ENCODE measurements at regions not wholly inside any gene's neighbourhood (a gene's known extent, or its start where the extent isn't known, plus 50 kb on each side); places are given as distances from the start of the nearest gene placed in this dataset.

DNA sequence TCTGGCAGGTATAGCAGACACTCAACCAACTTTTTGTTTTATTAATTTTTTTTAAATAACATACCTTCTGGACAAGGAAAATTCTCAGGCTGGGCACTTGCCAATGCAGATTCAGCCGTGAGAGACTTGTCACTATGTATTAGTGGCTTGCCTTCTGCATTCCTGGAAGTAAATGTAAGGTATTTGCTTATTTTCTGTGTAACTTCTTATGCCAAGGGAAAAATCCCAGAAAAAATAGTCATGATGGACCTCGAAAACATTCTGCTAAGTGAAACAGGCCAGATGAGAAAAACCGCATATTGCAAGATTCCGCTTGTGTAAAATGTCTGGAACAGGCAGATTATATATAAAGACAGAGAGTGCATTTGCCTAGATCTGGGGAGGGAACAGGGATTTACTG lies 260.3 kb upstream of the DAPK1 start:
- Histone ChIP-seq H3K4me3 (ENCODE audit: low read depth, low read length) (no peak overlapping the region), H3K27me3 (ENCODE audit: control insufficient read depth, insufficient read depth, low read length) (no peaks in the 10 kb centered on the region), H3K27ac (no peak overlapping the region), H2AFZ (no peak overlapping the region), H3K79me2 (no peaks in the 10 kb centered on the region), H3K9ac (no peak overlapping the region), H3K9me3 (ENCODE audit: control insufficient read depth, low read length) (no peaks in the 10 kb centered on the region), H3K36me3 (ENCODE audit: control insufficient read depth, insufficient read depth, low read length) (no peaks in the 10 kb centered on the region), H3K4me2 (ENCODE audit: low read length) (no peak overlapping the region), H3K4me1 (no peaks in the 10 kb centered on the region)
- TF ChIP-seq, protein P1, sequence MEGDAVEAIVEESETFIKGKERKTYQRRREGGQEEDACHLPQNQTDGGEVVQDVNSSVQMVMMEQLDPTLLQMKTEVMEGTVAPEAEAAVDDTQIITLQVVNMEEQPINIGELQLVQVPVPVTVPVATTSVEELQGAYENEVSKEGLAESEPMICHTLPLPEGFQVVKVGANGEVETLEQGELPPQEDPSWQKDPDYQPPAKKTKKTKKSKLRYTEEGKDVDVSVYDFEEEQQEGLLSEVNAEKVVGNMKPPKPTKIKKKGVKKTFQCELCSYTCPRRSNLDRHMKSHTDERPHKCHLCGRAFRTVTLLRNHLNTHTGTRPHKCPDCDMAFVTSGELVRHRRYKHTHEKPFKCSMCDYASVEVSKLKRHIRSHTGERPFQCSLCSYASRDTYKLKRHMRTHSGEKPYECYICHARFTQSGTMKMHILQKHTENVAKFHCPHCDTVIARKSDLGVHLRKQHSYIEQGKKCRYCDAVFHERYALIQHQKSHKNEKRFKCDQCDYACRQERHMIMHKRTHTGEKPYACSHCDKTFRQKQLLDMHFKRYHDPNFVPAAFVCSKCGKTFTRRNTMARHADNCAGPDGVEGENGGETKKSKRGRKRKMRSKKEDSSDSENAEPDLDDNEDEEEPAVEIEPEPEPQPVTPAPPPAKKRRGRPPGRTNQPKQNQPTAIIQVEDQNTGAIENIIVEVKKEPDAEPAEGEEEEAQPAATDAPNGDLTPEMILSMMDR (IDR thresholded peaks at IDR 0.05), result no peak

DNA sequence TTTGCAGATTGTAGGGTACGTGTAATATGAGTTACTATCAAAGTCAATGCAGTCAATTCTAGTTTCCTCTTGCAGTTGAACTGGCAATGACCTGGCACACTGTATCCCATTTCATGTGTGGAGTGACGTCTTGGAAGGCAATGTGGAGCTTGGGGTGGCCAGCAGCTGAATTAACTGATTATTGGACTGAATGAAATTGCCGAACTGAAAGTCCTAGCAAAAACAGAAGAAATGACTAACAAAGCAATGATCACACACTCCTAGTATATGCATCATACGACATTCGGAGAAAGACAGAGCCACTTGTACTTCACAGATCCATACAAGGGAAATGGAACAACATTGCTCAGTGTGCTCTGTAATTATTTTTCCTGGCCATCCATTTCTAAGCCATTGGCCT lies 259.1 kb upstream of the DAPK1 start:
- TF ChIP-seq, protein P1 (IDR thresholded peaks at IDR 0.05), result no peak
- Histone ChIP-seq H2AFZ (no peak overlapping the region), H3K4me1 (no peaks in the 10 kb centered on the region), H3K36me3 (ENCODE audit: control insufficient read depth, insufficient read depth, low read length) (no peaks in the 10 kb centered on the region), H3K9me3 (ENCODE audit: control insufficient read depth, low read length) (no peaks in the 10 kb centered on the region), H3K27ac (no peak overlapping the region), H3K27me3 (ENCODE audit: control insufficient read depth, insufficient read depth, low read length) (no peaks in the 10 kb centered on the region), H3K79me2 (no peaks in the 10 kb centered on the region), H3K4me2 (ENCODE audit: low read length) (no peak overlapping the region), H3K9ac (no peak overlapping the region), H3K4me3 (ENCODE audit: low read depth, low read length) (no peak overlapping the region)

DNA sequence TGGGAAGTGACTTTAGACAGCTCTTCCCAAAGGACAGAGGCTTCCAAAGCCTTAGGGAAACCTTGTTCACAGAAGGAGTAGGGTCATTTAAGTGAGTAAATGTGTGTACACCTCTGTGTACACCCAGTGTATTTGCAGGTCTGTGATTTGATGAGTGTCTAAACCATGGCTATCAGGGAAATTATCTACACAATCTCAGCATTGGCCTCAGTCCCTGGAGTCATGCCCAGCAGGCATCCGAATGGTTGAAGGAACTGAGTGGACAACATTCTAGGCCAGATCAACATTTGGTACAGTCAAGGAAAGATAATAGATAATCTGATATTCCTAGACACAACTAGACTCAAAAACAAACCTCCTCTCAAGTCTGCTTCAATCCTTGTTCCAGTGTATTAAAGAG lies 258.4 kb upstream of the DAPK1 start:
- H3K27ac ChIP-seq, result no peak overlapping the region
- TF ChIP-seq, protein P1 (IDR thresholded peaks at IDR 0.05), result no peak
- no peak overlapping the region for H2AFZ ChIP-seq
- H3K27me3 ChIP-seq (ENCODE audit: control insufficient read depth, insufficient read depth, low read length), result no peaks in the 10 kb centered on the region
- H3K9me3 ChIP-seq (ENCODE audit: control insufficient read depth, low read length), result no peaks in the 10 kb centered on the region
- H3K36me3 ChIP-seq (ENCODE audit: control insufficient read depth, insufficient read depth, low read length), result no peaks in the 10 kb centered on the region
- H3K9ac ChIP-seq, result no peak overlapping the region
- no peaks in the 10 kb centered on the region for H3K4me1 ChIP-seq
- no peaks in the 10 kb centered on the region for H3K79me2 ChIP-seq
- H3K4me2 ChIP-seq (ENCODE audit: low read length), result no peak overlapping the region
- H3K4me3 ChIP-seq (ENCODE audit: low read depth, low read length), result no peak overlapping the region

DNA sequence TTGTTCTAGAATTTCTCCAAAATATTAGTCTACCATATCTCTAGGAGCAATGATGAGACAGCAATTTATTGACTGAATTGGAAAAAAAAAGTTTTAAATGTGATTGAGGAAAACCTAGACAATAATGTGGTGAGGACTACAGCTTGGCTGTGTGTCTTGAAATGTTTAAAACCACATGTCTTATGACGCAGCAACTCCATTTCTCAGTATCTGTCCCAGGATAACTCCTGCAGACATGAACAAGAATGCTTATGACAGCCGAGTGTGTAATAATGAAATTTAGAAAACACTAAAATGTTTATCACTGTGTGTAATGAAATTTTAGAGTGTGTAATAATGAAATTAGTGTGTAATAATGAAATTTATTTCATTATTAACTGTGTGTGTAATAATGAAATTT lies 254.1 kb upstream of the DAPK1 start:
- no peak overlapping the region for H3K9ac ChIP-seq
- no peaks in the 10 kb centered on the region for H3K36me3 ChIP-seq (ENCODE audit: control insufficient read depth, insufficient read depth, low read length)
- H3K4me2 ChIP-seq (ENCODE audit: low read length), result no peak overlapping the region
- TF ChIP-seq, protein P1 (IDR thresholded peaks at IDR 0.05), result no peak
- H3K4me3 ChIP-seq (ENCODE audit: low read depth, low read length), result no peak overlapping the region
- H3K27ac ChIP-seq, result no peak overlapping the region
- no peaks in the 10 kb centered on the region for H3K9me3 ChIP-seq (ENCODE audit: control insufficient read depth, low read length)
- H3K4me1 ChIP-seq, result no peaks in the 10 kb centered on the region
- H2AFZ ChIP-seq, result no peak overlapping the region
- no peaks in the 10 kb centered on the region for H3K79me2 ChIP-seq
- no peaks in the 10 kb centered on the region for H3K27me3 ChIP-seq (ENCODE audit: control insufficient read depth, insufficient read depth, low read length)

DNA sequence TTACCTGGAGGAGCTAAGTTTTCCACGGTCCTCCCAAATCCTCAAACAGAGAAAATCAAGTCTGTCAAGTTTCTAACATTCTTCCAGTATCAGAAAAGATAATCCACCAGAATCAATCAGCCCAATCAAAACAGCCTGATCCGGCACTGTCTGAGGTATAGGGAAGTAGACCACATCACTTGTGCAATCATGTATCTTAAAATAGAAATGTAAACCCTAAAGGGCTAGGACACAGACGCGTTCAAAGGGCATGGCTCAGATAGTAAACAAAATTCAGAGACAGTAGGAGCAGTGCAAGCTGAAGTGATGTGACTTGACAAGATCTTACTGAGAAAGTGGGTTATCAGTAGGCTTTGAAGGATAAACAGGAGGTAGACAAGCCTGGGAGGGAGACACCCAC lies 252.4 kb upstream of the DAPK1 start:
- no peaks in the 10 kb centered on the region for H3K9me3 ChIP-seq (ENCODE audit: control insufficient read depth, low read length)
- H3K4me1 ChIP-seq, result no peaks in the 10 kb centered on the region
- no peaks in the 10 kb centered on the region for H3K79me2 ChIP-seq
- no peak overlapping the region for H2AFZ ChIP-seq
- no peak overlapping the region for H3K4me2 ChIP-seq (ENCODE audit: low read length)
- TF ChIP-seq, protein P1 (IDR thresholded peaks at IDR 0.05), result no peak
- no peaks in the 10 kb centered on the region for H3K27me3 ChIP-seq (ENCODE audit: control insufficient read depth, insufficient read depth, low read length)
- no peak overlapping the region for H3K9ac ChIP-seq
- H3K4me3 ChIP-seq (ENCODE audit: low read depth, low read length), result no peak overlapping the region
- H3K27ac ChIP-seq, result no peak overlapping the region
- H3K36me3 ChIP-seq (ENCODE audit: control insufficient read depth, insufficient read depth, low read length), result no peaks in the 10 kb centered on the region
